ENCODE measurements at regions not wholly inside any gene's neighbourhood (a gene's known extent, or its start where the extent isn't known, plus 50 kb on each side); places are given as distances from the start of the nearest gene placed in this dataset.

GRCh38 chr7:131927770-131928423 lies 371.5 kb upstream of the PODXL start:
- TF ChIP-seq, protein P1, sequence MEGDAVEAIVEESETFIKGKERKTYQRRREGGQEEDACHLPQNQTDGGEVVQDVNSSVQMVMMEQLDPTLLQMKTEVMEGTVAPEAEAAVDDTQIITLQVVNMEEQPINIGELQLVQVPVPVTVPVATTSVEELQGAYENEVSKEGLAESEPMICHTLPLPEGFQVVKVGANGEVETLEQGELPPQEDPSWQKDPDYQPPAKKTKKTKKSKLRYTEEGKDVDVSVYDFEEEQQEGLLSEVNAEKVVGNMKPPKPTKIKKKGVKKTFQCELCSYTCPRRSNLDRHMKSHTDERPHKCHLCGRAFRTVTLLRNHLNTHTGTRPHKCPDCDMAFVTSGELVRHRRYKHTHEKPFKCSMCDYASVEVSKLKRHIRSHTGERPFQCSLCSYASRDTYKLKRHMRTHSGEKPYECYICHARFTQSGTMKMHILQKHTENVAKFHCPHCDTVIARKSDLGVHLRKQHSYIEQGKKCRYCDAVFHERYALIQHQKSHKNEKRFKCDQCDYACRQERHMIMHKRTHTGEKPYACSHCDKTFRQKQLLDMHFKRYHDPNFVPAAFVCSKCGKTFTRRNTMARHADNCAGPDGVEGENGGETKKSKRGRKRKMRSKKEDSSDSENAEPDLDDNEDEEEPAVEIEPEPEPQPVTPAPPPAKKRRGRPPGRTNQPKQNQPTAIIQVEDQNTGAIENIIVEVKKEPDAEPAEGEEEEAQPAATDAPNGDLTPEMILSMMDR (IDR thresholded peaks at IDR 0.05): no peak
- no peak for TF ChIP-seq YY1 (IDR thresholded peaks at IDR 0.05; ENCODE audit: low read depth)
- no peak for TF ChIP-seq POLR2AphosphoS5 (IDR thresholded peaks at IDR 0.05; ENCODE audit: low read depth, low read length)
- no peak for TF ChIP-seq ZBTB33 (IDR thresholded peaks at IDR 0.05; ENCODE audit: borderline replicate concordance, low read depth)
- TF ChIP-seq GABPA (IDR thresholded peaks at IDR 0.05; ENCODE audit: low read depth): no peak
- no peak for TF ChIP-seq SMC3 (IDR thresholded peaks at IDR 0.05; ENCODE audit: low read depth, low read length)
- TF ChIP-seq CHD2 (IDR thresholded peaks at IDR 0.05; ENCODE audit: low read length, partially characterized antibody): no peak
- no peak for TF ChIP-seq EZH2phosphoT487 (IDR thresholded peaks at IDR 0.05; ENCODE audit: borderline replicate concordance, low read depth)
- TF ChIP-seq RCOR1 (IDR thresholded peaks at IDR 0.05; ENCODE audit: low read length): no peak
- no peak for TF ChIP-seq IRF3 (IDR thresholded peaks at IDR 0.05; ENCODE audit: low read depth, low read length)
- no peak for TF ChIP-seq NFIC (IDR thresholded peaks at IDR 0.05; ENCODE audit: borderline replicate concordance)
- no peak for TF ChIP-seq TAF1 (IDR thresholded peaks at IDR 0.05; ENCODE audit: borderline replicate concordance, low read depth, low read length)
- TF ChIP-seq, protein P2, sequence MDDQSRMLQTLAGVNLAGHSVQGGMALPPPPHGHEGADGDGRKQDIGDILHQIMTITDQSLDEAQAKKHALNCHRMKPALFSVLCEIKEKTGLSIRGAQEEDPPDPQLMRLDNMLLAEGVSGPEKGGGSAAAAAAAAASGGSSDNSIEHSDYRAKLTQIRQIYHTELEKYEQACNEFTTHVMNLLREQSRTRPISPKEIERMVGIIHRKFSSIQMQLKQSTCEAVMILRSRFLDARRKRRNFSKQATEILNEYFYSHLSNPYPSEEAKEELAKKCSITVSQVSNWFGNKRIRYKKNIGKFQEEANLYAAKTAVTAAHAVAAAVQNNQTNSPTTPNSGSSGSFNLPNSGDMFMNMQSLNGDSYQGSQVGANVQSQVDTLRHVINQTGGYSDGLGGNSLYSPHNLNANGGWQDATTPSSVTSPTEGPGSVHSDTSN (IDR thresholded peaks at IDR 0.05): no peak
- TF ChIP-seq RAD21 (IDR thresholded peaks at IDR 0.05; ENCODE audit: low read length): no peak

All from SK-N-SH (cell line).